Tibial nerve (tissue), 4 donors: ENCODE measurements at regions not wholly inside any gene's neighbourhood (a gene's known extent, or its start where the extent isn't known, plus 50 kb on each side); places are given as distances from the start of the nearest gene placed in this dataset.

Experiments used
- DNase-seq, 2 donors: peaks; one replicate each; pipeline ENCODE4 v3.0.0-alpha.2; 2019; ENCODE audit warnings: low spot score in 2 of 2
- H3K27ac ChIP-seq, 4 donors: fragments of 200-600 bp; sonication (generic) in 3 of 4; one replicate each; pipeline ENCODE4 v1.5.1; 2017 to 2019; ENCODE audit warnings: mild to moderate bottlenecking in 1 of 4
- H3K27me3 ChIP-seq, 2 donors: fragments of 200-600 bp; sonication (generic) in 1 of 2; one replicate each; pipeline versions ENCODE4 v1.5.1 to v1.6.0; 2017 to 2019
- H3K36me3 ChIP-seq, 3 donors: fragments of 200-600 bp; sonication (generic); one replicate each; pipeline ENCODE4 v1.5.1; 2018 to 2019
- H3K4me1 ChIP-seq, 4 donors: fragments of 200-600 bp; sonication (generic) in 3 of 4; one replicate each; pipeline ENCODE4 v1.5.1; 2017 to 2019
- H3K4me3 ChIP-seq, 4 donors: fragments of 200-600 bp; sonication (generic) in 3 of 4; one replicate each; pipeline ENCODE4 v1.5.1; 2017 to 2019; ENCODE audit warnings: mild to moderate bottlenecking in 1 of 4, moderate library complexity in 1 of 4
- H3K9me3 ChIP-seq, 4 donors: fragments of 200-600 bp; sonication (generic) in 3 of 4; one replicate each; pipeline ENCODE4 v1.5.1; 2017 to 2019
- CTCF ChIP-seq, 5 experiments: fragments of 200-600 bp in 3 of 5; fragments of 450-650 bp in 2 of 5; sonication (generic) in 3 of 5; IDR thresholded peaks; one replicate each; pipeline ENCODE4 v1.5.1; 2016 to 2019; ENCODE audit warnings: antibody characterized with exemption in 5 of 5, mild to moderate bottlenecking in 3 of 5, moderate library complexity in 2 of 5
- EP300 ChIP-seq, 2 donors: sonication (generic); formaldehyde crosslinking; IDR thresholded peaks; one replicate each; pipeline ENCODE4 v1.6.1; 2017; ENCODE audit warnings: antibody characterized with exemption in 2 of 2, mild to moderate bottlenecking in 1 of 2
- POLR2A ChIP-seq, 2 donors: fragments of 450-650 bp; IDR thresholded peaks; one replicate each; pipeline ENCODE4 v1.6.1; 2017; ENCODE audit warnings: antibody characterized with exemption in 2 of 2, mild to moderate bottlenecking in 2 of 2, moderate library complexity in 2 of 2
- WGBS, 2 donors: methylation state at CpG; one replicate each; pipeline ENCODE4 v1.1.5; 2018; 5-methylcytosine and 5-hydroxymethylcytosine counted together

- Histone ChIP-seq H3K9me3 (peaks cover 0 to 6% (median 1%) of the 10 kb centered on the region in 4 donors), H3K27me3 (no peaks in the 10 kb centered on the region), H3K4me1 (no peaks in the 10 kb centered on the region), H3K4me3 (no peak overlapping the region), H3K36me3 (no peaks in the 10 kb centered on the region), H3K27ac (peak overlapping the region in 2 of 4 donors; percentile 9 to 46)
- TF ChIP-seq POLR2A (IDR thresholded peaks at IDR 0.05) (no peak), EP300 (IDR thresholded peaks at IDR 0.05) (no peak), CTCF (IDR thresholded peaks at IDR 0.05) (no peak)
- WGBS, 2 donors = 36% methylated on average over 4 of the region's 4 CpGs
- no peak for DNase-seq
Observed at GRCh38 chr5:162391833-162392232, 324.3 kb downstream of the GABRG2 start.

DNA sequence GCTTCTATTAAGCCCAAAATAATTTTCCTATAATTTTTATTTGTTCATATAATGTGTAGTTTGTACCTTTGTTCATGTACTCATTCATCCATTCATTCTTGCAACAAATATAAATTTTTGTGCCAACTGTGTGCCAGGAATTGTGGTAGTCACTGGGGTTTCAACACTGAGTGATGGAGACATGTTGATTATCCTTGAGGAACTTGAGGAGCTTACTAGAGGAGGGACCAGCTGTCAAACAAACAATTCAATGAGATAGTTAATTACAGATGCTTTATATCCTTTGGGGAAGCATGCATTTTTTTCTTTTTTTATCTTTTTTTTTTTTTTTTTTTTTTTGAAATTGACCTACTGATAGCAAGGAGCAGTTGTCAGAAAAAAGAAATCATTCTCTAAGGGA is 324.8 kb downstream of the GABRG2 start:
- no peak for DNase-seq

DNA sequence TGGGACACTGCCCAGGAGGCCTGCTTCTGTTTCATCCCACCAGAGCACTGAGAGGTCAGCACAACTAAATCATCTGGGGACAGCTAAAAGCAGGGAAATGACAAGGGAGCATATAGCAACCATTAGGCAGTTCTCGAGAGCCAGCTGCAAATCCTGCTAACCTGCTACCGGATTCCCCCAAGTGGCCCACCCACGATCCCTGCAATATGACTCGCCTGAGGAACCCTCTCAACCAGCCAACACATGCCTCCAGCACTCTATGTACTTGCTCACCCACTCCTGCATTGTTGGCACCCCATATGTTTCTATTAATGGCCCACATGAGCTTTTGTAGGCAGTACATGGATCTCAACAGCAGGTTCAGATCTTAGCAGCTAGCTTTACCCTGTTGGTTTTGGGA is 326.0 kb downstream of the GABRG2 start:
- DNase-seq = no peak
- Histone ChIP-seq H3K4me1 (no peaks in the 10 kb centered on the region), H3K4me3 (no peak overlapping the region), H3K27ac (no peak overlapping the region), H3K27me3 (no peaks in the 10 kb centered on the region), H3K36me3 (no peaks in the 10 kb centered on the region), H3K9me3 (peaks cover 0 to 9% (median 4%) of the 10 kb centered on the region in 4 donors)
- WGBS, 2 donors = 69 to 90% methylated on average over 4 of the region's 4 CpGs
- no peak for TF ChIP-seq CTCF (IDR thresholded peaks at IDR 0.05)
- TF ChIP-seq POLR2A (IDR thresholded peaks at IDR 0.05) = no peak
- TF ChIP-seq EP300 (IDR thresholded peaks at IDR 0.05) = no peak

More for the DNA sequence above, 324.8 kb downstream of the GABRG2 start:
- Histone ChIP-seq H3K27me3 (no peaks in the 10 kb centered on the region), H3K4me3 (no peak overlapping the region), H3K9me3 (peaks cover 0 to 6% (median 1%) of the 10 kb centered on the region in 4 donors), H3K36me3 (no peaks in the 10 kb centered on the region), H3K27ac (no peak overlapping the region), H3K4me1 (no peaks in the 10 kb centered on the region)
- TF ChIP-seq CTCF (IDR thresholded peaks at IDR 0.05) = no peak
- TF ChIP-seq POLR2A (IDR thresholded peaks at IDR 0.05) = no peak
- no peak for TF ChIP-seq EP300 (IDR thresholded peaks at IDR 0.05)

GRCh38 chr5:162407614-162408013 is 340.0 kb downstream of the GABRG2 start:
- DNase-seq = no peak
- Histone ChIP-seq H3K4me3 (no peak overlapping the region), H3K36me3 (no peaks in the 10 kb centered on the region), H3K4me1 (no peaks in the 10 kb centered on the region), H3K9me3 (no peaks in the 10 kb centered on the region), H3K27me3 (no peaks in the 10 kb centered on the region), H3K27ac (no peak overlapping the region)
- WGBS, 2 donors = 54 to 57% methylated on average over 2 of the region's 2 CpGs
- TF ChIP-seq POLR2A (IDR thresholded peaks at IDR 0.05) (no peak), CTCF (IDR thresholded peaks at IDR 0.05) (no peak), EP300 (IDR thresholded peaks at IDR 0.05) (no peak)

DNA sequence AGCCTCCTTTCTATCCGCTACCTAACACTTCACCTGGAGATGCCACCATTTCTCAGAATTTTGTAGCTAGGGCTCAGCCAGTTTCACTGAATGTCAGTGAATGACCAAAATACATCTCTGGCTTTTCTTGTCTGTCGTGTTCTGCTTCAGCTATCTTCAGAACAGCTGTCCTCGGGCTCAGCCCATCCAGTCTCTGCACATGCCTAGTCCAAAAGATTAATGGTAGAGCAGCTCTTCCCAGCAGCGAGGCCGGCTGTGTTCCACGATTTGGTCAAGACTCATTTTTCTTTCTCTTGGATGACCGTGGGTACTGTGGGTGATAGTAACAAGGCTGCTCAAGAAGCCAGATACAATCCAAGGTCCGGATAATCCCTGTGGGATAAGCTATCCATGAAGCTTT is 342.8 kb downstream of the GABRG2 start:
- Histone ChIP-seq H3K36me3 (no peaks in the 10 kb centered on the region), H3K27me3 (no peaks in the 10 kb centered on the region), H3K4me1 (no peaks in the 10 kb centered on the region), H3K27ac (no peak overlapping the region), H3K4me3 (no peak overlapping the region), H3K9me3 (no peaks in the 10 kb centered on the region)
- no peak for TF ChIP-seq CTCF (IDR thresholded peaks at IDR 0.05)
- no peak for TF ChIP-seq EP300 (IDR thresholded peaks at IDR 0.05)
- TF ChIP-seq POLR2A (IDR thresholded peaks at IDR 0.05) = no peak
- no peak for DNase-seq
- WGBS, 2 donors = 88 to 90% methylated on average over 8 of the region's 8 CpGs
